ENCODE measurements at regions not wholly inside any gene's neighbourhood (a gene's known extent, or its start where the extent isn't known, plus 50 kb on each side); places are given as distances from the start of the nearest gene placed in this dataset.

- H3K4me2 ChIP-seq (ENCODE audit: insufficient read depth in 1 of 2, low read depth in 2 of 2, low read length in 2 of 2) = no peak overlapping the region
- CTCF ChIA-PET (ENCODE audit: partially characterized antibody) = interaction anchor here (1.1 kb wide), 1 partner anchor 55 kb away, joined by 3 read pairs; no protein-coding TSS in a partner anchor
- no peak overlapping the region for H3K14ac ChIP-seq (ENCODE audit: insufficient read length)
- TF ChIP-seq CHD7 (IDR thresholded peaks at IDR 0.05; ENCODE audit: insufficient replicate concordance, low read length) = no peak
- no peak for TF ChIP-seq SRF (IDR thresholded peaks at IDR 0.05; ENCODE audit: low read depth, low read length)
Measured at GRCh38 chr1:222331765-222332164, 216.1 kb downstream of the HHIPL2 start.

More at GRCh38 chr1:222331765-222332164, 216.1 kb downstream of the HHIPL2 start:
- no peak overlapping the region for H2BK12ac ChIP-seq (ENCODE audit: low read depth, low read length)
- no peak overlapping the region for H3K56ac ChIP-seq (replicated peaks; ENCODE audit: insufficient read length, low read depth, low read length)
- H4K91ac ChIP-seq (replicated peaks; ENCODE audit: insufficient read length, low read length) = no peak overlapping the region
- H3K4me3 ChIP-seq (ENCODE audit: extremely low read depth in 1 of 4, insufficient read depth in 2 of 4, low read depth in 3 of 4, low read length in 4 of 4) = no peak overlapping the region
- H3K23me2 ChIP-seq (ENCODE audit: low read depth, low read length) = no peaks in the 10 kb centered on the region
- no peak overlapping the region for H2BK120ac ChIP-seq (replicated peaks; ENCODE audit: low read depth, low read length)
- H4K20me1 ChIP-seq (replicated peaks in 1 of 2; ENCODE audit: control insufficient read depth in 1 of 2, insufficient read depth in 2 of 2, low read length in 2 of 2) = no peaks in the 10 kb centered on the region
- no peak overlapping the region for H2AK5ac ChIP-seq (ENCODE audit: low read depth, low read length)
- no peaks in the 10 kb centered on the region for H3K4me1 ChIP-seq (replicated peaks in 1 of 4; ENCODE audit: control insufficient read depth in 3 of 4, insufficient read depth in 4 of 4, low read length in 3 of 4)
- H2BK15ac ChIP-seq (ENCODE audit: low read length) = no peak overlapping the region
- H3K9me3 ChIP-seq (ENCODE audit: insufficient read depth in 2 of 2, low read depth in 1 of 2, low read length in 1 of 2) = no peaks in the 10 kb centered on the region
- H2AFZ ChIP-seq (ENCODE audit: low read length) = no peak overlapping the region
- H2BK5ac ChIP-seq (ENCODE audit: low read depth, low read length) = no peak overlapping the region
- no peaks in the 10 kb centered on the region for H3K79me1 ChIP-seq (ENCODE audit: low read depth, low read length)
- POLR2A ChIA-PET (ENCODE audit: partially characterized antibody) = no interaction called here
- H4K8ac ChIP-seq (ENCODE audit: extremely low read depth, insufficient read depth, low read length) = no peak overlapping the region
- H2BK20ac ChIP-seq (ENCODE audit: low read length) = no peak overlapping the region
- H3K27ac ChIP-seq (ENCODE audit: low read depth, low read length) = no peak overlapping the region
- no peak for FAIRE-seq
- no peaks in the 10 kb centered on the region for H3K79me2 ChIP-seq (ENCODE audit: control insufficient read depth in 1 of 2, insufficient read depth in 2 of 2, low read length in 2 of 2)
- H3K36me3 ChIP-seq (ENCODE audit: control insufficient read depth in 2 of 4, insufficient read depth in 4 of 4, low read length in 3 of 4) = no peaks in the 10 kb centered on the region
- H3K27me3 ChIP-seq (replicated peaks in 1 of 4; ENCODE audit: control insufficient read depth in 3 of 4, extremely low read depth in 1 of 4, insufficient read depth in 3 of 4, low read length in 3 of 4) = no peaks in the 10 kb centered on the region
- H4K5ac ChIP-seq (ENCODE audit: insufficient read length, low read depth, low read length) = no peak overlapping the region
- no peak overlapping the region for H3K4ac ChIP-seq (replicated peaks; ENCODE audit: insufficient read length, low read depth, low read length)
- DNase-seq (ENCODE audit: low read depth in 1 of 2, low spot score in 2 of 2) = no peak
- no peak overlapping the region for H3K23ac ChIP-seq (ENCODE audit: insufficient read length)
- H3K18ac ChIP-seq (ENCODE audit: extremely low read depth, low read length) = no peak overlapping the region
- no peak overlapping the region for H3K9ac ChIP-seq (replicated peaks in 1 of 4; ENCODE audit: extremely low read depth in 1 of 4, low read depth in 3 of 4, low read length in 3 of 4)

Measured in H1 (cell line).